ENCODE measurements at regions not wholly inside any gene's neighbourhood (a gene's known extent, or its start where the extent isn't known, plus 50 kb on each side); places are given as distances from the start of the nearest gene placed in this dataset.

- DNase-seq, result no peak
Measured at GRCh38 chr13:97809576-97809975, 143.9 kb upstream of the IPO5 start.

- DNase-seq, result no peak
Measured at GRCh38 chr13:97810152-97810551, 143.3 kb upstream of the IPO5 start.

- no peak for DNase-seq
Measured at GRCh38 chr13:97822377-97822776, 131.1 kb upstream of the IPO5 start.

- no peak for DNase-seq
Measured at GRCh38 chr13:97826421-97827012, 127.0 kb upstream of the IPO5 start.

- DNase-seq, result no peak
Measured at GRCh38 chr13:97834250-97834649, 119.2 kb upstream of the IPO5 start.

GRCh38 chr13:97843189-97843588 lies 110.3 kb upstream of the IPO5 start:
- DNase-seq, result no peak

GRCh38 chr13:97844151-97844550 lies 109.3 kb upstream of the IPO5 start:
- no peak for DNase-seq

GRCh38 chr13:97848886-97849285 lies 104.6 kb upstream of the IPO5 start:
- DNase-seq, result no peak

GRCh38 chr13:97849305-97849704 lies 104.2 kb upstream of the IPO5 start:
- DNase-seq, result no peak

GRCh38 chr13:97851269-97851668 lies 102.2 kb upstream of the IPO5 start:
- no peak for DNase-seq

- no peak for DNase-seq
Measured at GRCh38 chr13:97852181-97852874, 101.1 kb upstream of the IPO5 start.

GRCh38 chr13:97853550-97853949 lies 99.9 kb upstream of the IPO5 start:
- no peak for DNase-seq

GRCh38 chr13:97855570-97856303 lies 97.7 kb upstream of the IPO5 start:
- no peak for DNase-seq

- no peak for DNase-seq
Measured at GRCh38 chr13:97856304-97856675, 97.2 kb upstream of the IPO5 start.

- no peak for DNase-seq
Measured at GRCh38 chr13:97858161-97858560, 95.3 kb upstream of the IPO5 start.

GRCh38 chr13:97866346-97866745 lies 87.1 kb upstream of the IPO5 start:
- DNase-seq, result no peak

- DNase-seq, result no peak
Measured at GRCh38 chr13:97866751-97867150, 86.7 kb upstream of the IPO5 start.

- no peak for DNase-seq
Measured at GRCh38 chr13:97873398-97873797, 80.1 kb upstream of the IPO5 start.

- no peak for DNase-seq
Measured at GRCh38 chr13:97875218-97875617, 78.3 kb upstream of the IPO5 start.

GRCh38 chr13:97875911-97876310 lies 77.6 kb upstream of the IPO5 start:
- no peak for DNase-seq

- DNase-seq, result no peak
Measured at GRCh38 chr13:97878431-97879375, 74.8 kb upstream of the IPO5 start.

GRCh38 chr13:97879646-97880310 lies 73.7 kb upstream of the IPO5 start:
- DNase-seq, result no peak

GRCh38 chr13:97880311-97880675 lies 73.2 kb upstream of the IPO5 start:
- DNase-seq, result no peak

All from stimulated activated CD4-positive, alpha-beta T cell treated with anti-CD3 and anti-CD28 coated beads, Interleukin-2, amount 100 ng/mL, for 24 hours (primary cell).